GM23338 (cell line): ENCODE measurements at regions not wholly inside any gene's neighbourhood (a gene's known extent, or its start where the extent isn't known, plus 50 kb on each side); places are given as distances from the start of the nearest gene placed in this dataset.

Experiments used
- ATAC-seq: fragments of 200-7000 bp; cut with Tn5 transposase; 3 replicates; pipeline ENCODE4 v1.9.1; 2020
- DNase-seq: peaks from one replicate; pipeline ENCODE4 v3.0.0-alpha.2; 2015; ENCODE audit warnings: low spot score
- H2AFZ ChIP-seq: fragments of 200-600 bp; sonication (generic); 2 replicates; pipeline ENCODE4 v1.8.0; 2016; ENCODE audit warnings: antibody characterized with exemption, mild to moderate bottlenecking, moderate library complexity
- H3F3A ChIP-seq: fragments of 200-600 bp; sonication (generic); replicated peaks from 2 replicates; pipeline ENCODE4 v1.8.0; 2017; ENCODE audit warnings: antibody characterized with exemption, mixed run types, low read depth
- H3K27ac ChIP-seq: fragments of 200-600 bp; sonication (generic); 2 replicates; pipeline ENCODE4 v1.6.1; 2016; ENCODE audit warnings: low read depth
- H3K27me3 ChIP-seq: fragments of 200-600 bp; sonication (generic); 2 replicates; pipeline ENCODE4 v1.8.0; 2016; ENCODE audit warnings: mild to moderate bottlenecking, mixed run types, moderate library complexity; ENCODE audit not compliant: insufficient read depth
- H3K36me3 ChIP-seq: fragments of 200-600 bp; sonication (generic); 2 replicates; pipeline ENCODE4 v1.8.0; 2016; ENCODE audit warnings: mild to moderate bottlenecking; ENCODE audit not compliant: insufficient read depth
- H3K4me1 ChIP-seq: fragments of 200-600 bp; sonication (generic); 2 replicates; pipeline ENCODE4 v1.8.0; 2016; ENCODE audit warnings: mild to moderate bottlenecking, moderate library complexity; ENCODE audit not compliant: insufficient read depth
- H3K4me2 ChIP-seq: fragments of 200-600 bp; sonication (generic); 2 replicates; pipeline ENCODE4 v1.7.1; 2017; ENCODE audit warnings: mixed run types
- H3K4me3 ChIP-seq: fragments of 200-600 bp; sonication (generic); 2 replicates; pipeline ENCODE4 v1.6.1; 2016; ENCODE audit warnings: mixed run types
- H3K79me2 ChIP-seq: fragments of 200-600 bp; sonication (generic); replicated peaks from 2 replicates; pipeline ENCODE4 v1.8.0; 2017; ENCODE audit warnings: mild to moderate bottlenecking; ENCODE audit not compliant: insufficient read depth
- H3K9me2 ChIP-seq: fragments of 200-600 bp; sonication (generic); 2 replicates; pipeline ENCODE4 v1.8.0; 2017; ENCODE audit not compliant: insufficient read depth
- H4K20me1 ChIP-seq: fragments of 200-600 bp; sonication (generic); replicated peaks from 2 replicates; pipeline ENCODE4 v1.8.0; 2017; ENCODE audit warnings: mild to moderate bottlenecking; ENCODE audit not compliant: insufficient read depth
- H3K27ac Mint-ChIP-seq: 2 replicates; pipeline ENCODE4 v1.8.0; 2020; ENCODE audit warnings: inconsistent platforms, mild to moderate bottlenecking, moderate library complexity, mixed read lengths
- H3K27me3 Mint-ChIP-seq: 3 replicates; pipeline ENCODE4 v1.8.0; 2022; ENCODE audit warnings: low read depth, mild to moderate bottlenecking, moderate library complexity, mixed read lengths, inconsistent platforms; ENCODE audit not compliant: insufficient read depth, poor library complexity
- H3K36me3 Mint-ChIP-seq: 3 replicates; pipeline ENCODE4 v1.8.0; 2021; ENCODE audit warnings: low read depth, mild to moderate bottlenecking, inconsistent platforms, moderate library complexity, mixed read lengths
- H3K4me1 Mint-ChIP-seq: 3 replicates; pipeline ENCODE4 v1.8.0; 2020; ENCODE audit warnings: mild to moderate bottlenecking, inconsistent platforms, mixed read lengths
- H3K4me3 Mint-ChIP-seq: 3 replicates; pipeline ENCODE4 v1.8.0; 2021; ENCODE audit warnings: moderate library complexity, mild to moderate bottlenecking, inconsistent platforms, mixed read lengths
- H3K9me3 Mint-ChIP-seq: 3 replicates; pipeline ENCODE4 v1.8.0; 2020; ENCODE audit warnings: moderate library complexity, mild to moderate bottlenecking, inconsistent platforms, mixed read lengths
- CREB1 ChIP-seq: fragments of 250-450 bp; sonication (Bioruptor Pico); IDR thresholded peaks from 2 replicates; pipeline ENCODE4 v1.5.0; 2020; ENCODE audit warnings: low read depth, mild to moderate bottlenecking, moderate library complexity
- ETS1 ChIP-seq: IDR thresholded peaks from 2 replicates; pipeline ENCODE4 v1.6.1; 2016; ENCODE audit warnings: antibody characterized with exemption
- EZH2 ChIP-seq: fragments of 200-600 bp; sonication (generic); IDR thresholded peaks from one replicate; pipeline ENCODE4 v1.8.0; 2017; ENCODE audit warnings: antibody characterized with exemption, mild to moderate bottlenecking, low read depth; ENCODE audit not compliant: unreplicated experiment
- EZH2phosphoT487 ChIP-seq: fragments of 200-600 bp; sonication (generic); IDR thresholded peaks from one replicate; pipeline ENCODE4 v1.8.1; 2018; ENCODE audit warnings: antibody characterized with exemption; ENCODE audit not compliant: unreplicated experiment
- JUNB ChIP-seq: IDR thresholded peaks from one replicate; pipeline ENCODE4 v1.6.1; 2016; ENCODE audit warnings: antibody characterized with exemption; ENCODE audit not compliant: unreplicated experiment
- NANOG ChIP-seq: IDR thresholded peaks from 2 replicates; pipeline ENCODE4 v1.6.1; 2016; ENCODE audit warnings: antibody characterized with exemption, borderline replicate concordance
- POLR2AphosphoS5 ChIP-seq: IDR thresholded peaks from 2 replicates; pipeline ENCODE4 v1.6.1; 2016; ENCODE audit warnings: antibody characterized with exemption, low read depth
- REST ChIP-seq: IDR thresholded peaks from one replicate; pipeline ENCODE4 v1.6.1; 2018; ENCODE audit warnings: antibody characterized with exemption; ENCODE audit not compliant: unreplicated experiment
- STAT1 ChIP-seq: IDR thresholded peaks from one replicate; pipeline ENCODE4 v1.6.1; 2016; ENCODE audit warnings: antibody characterized with exemption; ENCODE audit not compliant: unreplicated experiment
- ZNF114 ChIP-seq: fragments of 250-450 bp; sonication (Bioruptor Pico); IDR thresholded peaks from 2 replicates; pipeline ENCODE4 v1.5.0; 2020; ENCODE audit warnings: mild to moderate bottlenecking, moderate library complexity
- ZNF331 ChIP-seq: fragments of 250-450 bp; sonication (Bioruptor Pico); IDR thresholded peaks from 2 replicates; pipeline ENCODE4 v1.5.0; 2020; ENCODE audit warnings: low read depth, mild to moderate bottlenecking, moderate library complexity
- ZNF462 ChIP-seq: fragments of 250-450 bp; sonication (Bioruptor Pico); IDR thresholded peaks from 2 replicates; pipeline ENCODE4 v1.5.0; 2020; ENCODE audit warnings: mild to moderate bottlenecking, moderate library complexity
- TF ChIP-seq, protein P1 (sequence below), 2 experiments: fragments of 200-600 bp in 1 of 2; sonication (generic) in 1 of 2; conservative IDR thresholded peaks; 2 replicates each; pipeline versions ENCODE4 v1.5.1 to v1.6.1; 2016 to 2017; ENCODE audit warnings: antibody characterized with exemption in 2 of 2, low read depth in 2 of 2, mild to moderate bottlenecking in 2 of 2, moderate library complexity in 1 of 2

GRCh38 chr9:115292584-115293279 lies 174.8 kb upstream of the TNC start:
- peaks cover 5% of the 10 kb centered on the region for H3K27me3 Mint-ChIP-seq
- Histone ChIP-seq H3K79me2 (no peaks in the 10 kb centered on the region), H3K27me3 (no peaks in the 10 kb centered on the region), H2AFZ (no peak overlapping the region), H3K4me2 (no peak overlapping the region), H3K4me3 (no peak overlapping the region), H4K20me1 (no peaks in the 10 kb centered on the region; the same call in 1 of the 2 replicates), H3F3A (no peaks in the 10 kb centered on the region), H3K36me3 (no peaks in the 10 kb centered on the region), H3K9me2 (0 out of 2 replicates have a peak, but pooled peaks cover 13% of the 10 kb centered on the region), H3K27ac (no peak overlapping the region), H3K4me1 (peaks cover 17% of the 10 kb centered on the region)
- H3K36me3 Mint-ChIP-seq, result no peaks in the 10 kb centered on the region
- H3K4me3 Mint-ChIP-seq, result no peak overlapping the region
- H3K4me1 Mint-ChIP-seq, result peaks cover 14% of the 10 kb centered on the region
- ATAC-seq, result no peak
- no peak for DNase-seq
- no peak for TF ChIP-seq POLR2AphosphoS5
- no peak for TF ChIP-seq STAT1
- no peak for TF ChIP-seq JUNB
- TF ChIP-seq REST, result no peak
- no peak for TF ChIP-seq CREB1 (CRISPR knock-in tag)
- no peak for TF ChIP-seq ZNF462 (CRISPR knock-in tag)
- TF ChIP-seq ZNF331 (CRISPR knock-in tag), result no peak
- no peak for TF ChIP-seq ZNF114
- no peak for TF ChIP-seq EZH2
- TF ChIP-seq, protein P1, sequence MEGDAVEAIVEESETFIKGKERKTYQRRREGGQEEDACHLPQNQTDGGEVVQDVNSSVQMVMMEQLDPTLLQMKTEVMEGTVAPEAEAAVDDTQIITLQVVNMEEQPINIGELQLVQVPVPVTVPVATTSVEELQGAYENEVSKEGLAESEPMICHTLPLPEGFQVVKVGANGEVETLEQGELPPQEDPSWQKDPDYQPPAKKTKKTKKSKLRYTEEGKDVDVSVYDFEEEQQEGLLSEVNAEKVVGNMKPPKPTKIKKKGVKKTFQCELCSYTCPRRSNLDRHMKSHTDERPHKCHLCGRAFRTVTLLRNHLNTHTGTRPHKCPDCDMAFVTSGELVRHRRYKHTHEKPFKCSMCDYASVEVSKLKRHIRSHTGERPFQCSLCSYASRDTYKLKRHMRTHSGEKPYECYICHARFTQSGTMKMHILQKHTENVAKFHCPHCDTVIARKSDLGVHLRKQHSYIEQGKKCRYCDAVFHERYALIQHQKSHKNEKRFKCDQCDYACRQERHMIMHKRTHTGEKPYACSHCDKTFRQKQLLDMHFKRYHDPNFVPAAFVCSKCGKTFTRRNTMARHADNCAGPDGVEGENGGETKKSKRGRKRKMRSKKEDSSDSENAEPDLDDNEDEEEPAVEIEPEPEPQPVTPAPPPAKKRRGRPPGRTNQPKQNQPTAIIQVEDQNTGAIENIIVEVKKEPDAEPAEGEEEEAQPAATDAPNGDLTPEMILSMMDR (conservative IDR thresholded peaks at IDR 0.05; ENCODE audit: low read depth in 2 of 2), result no peak
- no peak for TF ChIP-seq NANOG
- no peak for TF ChIP-seq ETS1
- TF ChIP-seq EZH2phosphoT487, result no peak
- H3K27ac Mint-ChIP-seq, result no peak overlapping the region; the same call in 1 of the 2 replicates
- H3K9me3 Mint-ChIP-seq, result no peaks in the 10 kb centered on the region
